ENCODE measurements at regions not wholly inside any gene's neighbourhood (a gene's known extent, or its start where the extent isn't known, plus 50 kb on each side); places are given as distances from the start of the nearest gene placed in this dataset.
"Not testable (repeated sequence)": the region's sequence is repeated elsewhere in the genome, so short reads cannot be mapped to it uniquely, and the experiment has no call there.

DNA sequence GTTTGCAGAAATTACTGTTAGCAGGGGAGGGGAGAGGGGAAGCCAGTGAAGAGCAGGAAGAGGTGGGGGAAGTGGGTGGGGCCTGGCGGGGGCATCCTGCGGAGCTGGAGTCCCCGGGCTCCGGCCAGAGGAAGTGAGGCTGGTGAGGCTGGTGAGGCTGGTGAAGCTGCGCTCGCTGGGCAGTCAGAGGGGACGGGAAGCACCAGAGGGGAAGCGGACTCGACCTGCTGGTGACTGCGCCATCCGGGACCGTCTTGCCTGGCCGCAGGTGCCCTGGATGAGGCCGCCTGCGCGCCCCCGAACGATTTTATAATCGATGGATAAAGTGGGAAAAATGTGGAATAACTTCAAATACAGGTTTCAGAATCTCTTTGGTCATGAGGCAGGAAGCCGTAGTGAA is 635.3 kb upstream of the MARCKS start:
- intact Hi-C loops (cut with DNase I) = no loop called here
- no peak for DNase-seq

DNA sequence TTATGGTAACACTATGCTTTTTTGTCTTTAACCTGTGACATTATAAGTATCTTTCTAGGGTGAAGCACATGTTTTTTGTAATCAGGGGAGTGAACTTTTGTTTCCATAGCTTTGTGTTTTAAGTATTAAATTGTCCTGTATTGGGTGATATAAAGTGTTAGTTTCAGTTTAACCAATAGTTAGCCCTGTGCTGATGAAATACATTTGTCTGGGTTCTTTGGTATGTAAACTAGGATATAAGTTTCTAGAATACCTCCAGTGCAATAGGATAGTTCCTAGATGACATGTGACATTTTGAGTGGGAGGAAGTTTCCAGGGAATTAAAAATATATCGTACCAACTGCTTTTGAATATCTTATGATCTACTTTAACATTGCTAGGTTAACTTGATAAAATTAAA is 611.0 kb upstream of the MARCKS start:
- no peak for DNase-seq
- intact Hi-C loops (cut with DNase I) = no loop called here

DNA sequence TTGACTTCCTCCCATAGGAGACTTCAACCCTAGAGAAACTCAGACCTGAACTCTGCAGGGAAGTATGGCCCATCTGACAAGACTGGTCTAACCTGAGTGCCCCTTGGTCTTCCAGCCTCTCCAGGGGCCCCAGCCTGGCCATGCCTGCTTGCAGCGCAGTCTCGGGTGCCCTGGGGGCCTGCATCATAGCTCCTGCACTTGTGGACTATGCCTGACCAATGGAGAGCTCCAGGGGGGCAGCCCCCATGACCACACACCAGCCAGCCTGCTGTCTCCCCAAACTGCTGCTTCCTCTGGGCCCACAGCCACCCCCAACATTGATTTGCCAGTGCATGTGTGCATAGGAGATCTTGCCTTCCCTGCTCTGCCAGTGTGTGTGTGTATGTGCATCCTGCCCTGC is 608.6 kb upstream of the MARCKS start:
- intact Hi-C loops (cut with DNase I) = no loop called here
- no peak for DNase-seq

DNA sequence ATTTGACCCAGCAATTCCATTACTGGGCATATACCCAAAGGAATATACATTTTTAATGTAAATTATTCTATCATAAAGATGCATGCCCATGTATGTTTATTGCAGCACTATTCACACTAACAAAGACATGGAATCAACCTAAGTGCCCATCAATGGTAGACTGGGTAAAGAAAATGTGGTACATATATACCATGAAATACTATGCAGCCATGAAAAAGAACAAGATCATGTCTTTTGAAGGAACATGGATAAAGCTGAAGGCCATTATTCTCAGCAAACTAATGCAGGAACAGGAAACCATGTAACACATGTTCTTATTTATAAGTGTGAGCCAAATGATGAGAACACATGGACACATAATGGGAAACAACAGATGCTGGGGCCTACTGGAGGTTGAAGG is 603.0 kb upstream of the MARCKS start:
- intact Hi-C loops (cut with DNase I); DNase-seq: not testable (repeated sequence)

DNA sequence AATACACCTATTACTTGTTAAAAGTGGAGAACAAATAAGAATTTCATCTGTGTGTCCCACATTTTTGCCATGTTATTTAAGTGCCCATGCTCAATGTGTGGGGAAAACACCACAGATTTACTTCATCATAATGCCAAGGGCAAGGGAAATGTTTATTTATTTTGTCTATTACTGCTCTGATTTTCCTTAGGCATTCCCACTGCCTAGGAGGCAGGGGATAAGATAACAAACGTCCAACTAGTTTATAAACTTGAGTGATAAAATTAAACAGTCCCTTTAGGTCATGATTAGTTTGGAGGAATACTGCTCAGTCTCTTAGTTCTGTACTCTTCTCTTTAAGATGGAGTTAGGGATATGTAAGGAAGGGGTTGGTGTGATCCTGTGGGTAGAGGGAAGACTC is 598.4 kb upstream of the MARCKS start:
- intact Hi-C loops (cut with DNase I) = no loop called here
- no peak for DNase-seq

DNA sequence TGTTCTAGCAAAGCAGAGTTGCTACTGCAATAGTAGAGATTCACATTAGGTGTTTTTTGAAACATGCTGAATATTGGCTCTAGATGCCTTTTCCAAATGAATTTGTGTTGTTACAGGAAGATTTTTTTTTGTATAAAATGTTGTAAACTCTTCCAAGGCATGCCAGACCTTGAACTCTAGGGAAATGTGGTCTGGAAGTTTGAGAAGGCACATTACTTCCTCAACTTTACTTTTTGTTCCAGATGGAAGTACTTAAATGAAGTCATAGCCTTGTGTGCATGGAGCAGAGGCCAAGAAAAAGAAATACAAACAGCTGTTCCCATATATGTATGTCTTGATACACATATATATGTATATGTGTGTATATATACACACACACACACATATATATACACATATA is 585.7 kb upstream of the MARCKS start:
- intact Hi-C loops (cut with DNase I) = no loop called here

DNA sequence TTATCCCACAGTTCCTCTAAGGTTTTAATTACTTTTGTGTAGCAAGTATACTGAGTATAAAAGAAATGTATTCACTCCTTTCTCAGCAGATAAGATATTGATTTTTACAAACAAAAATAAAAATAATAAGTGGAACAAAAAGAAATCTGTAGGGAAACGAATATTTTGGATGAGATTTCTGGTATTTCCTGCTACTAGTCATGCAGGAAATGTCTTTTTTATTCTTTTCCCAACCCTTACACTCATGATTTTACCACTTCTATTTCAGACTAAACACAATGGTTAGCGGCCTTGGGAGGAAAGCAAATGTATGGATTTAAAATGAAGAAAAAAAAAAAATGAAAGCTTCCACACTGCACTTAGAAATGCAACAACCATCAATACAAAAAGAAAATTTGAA is 580.5 kb upstream of the MARCKS start:
- no peak for DNase-seq
- intact Hi-C loops (cut with DNase I) = no loop called here

More for the DNA sequence above, 585.7 kb upstream of the MARCKS start:
- DNase-seq = no peak

DNA sequence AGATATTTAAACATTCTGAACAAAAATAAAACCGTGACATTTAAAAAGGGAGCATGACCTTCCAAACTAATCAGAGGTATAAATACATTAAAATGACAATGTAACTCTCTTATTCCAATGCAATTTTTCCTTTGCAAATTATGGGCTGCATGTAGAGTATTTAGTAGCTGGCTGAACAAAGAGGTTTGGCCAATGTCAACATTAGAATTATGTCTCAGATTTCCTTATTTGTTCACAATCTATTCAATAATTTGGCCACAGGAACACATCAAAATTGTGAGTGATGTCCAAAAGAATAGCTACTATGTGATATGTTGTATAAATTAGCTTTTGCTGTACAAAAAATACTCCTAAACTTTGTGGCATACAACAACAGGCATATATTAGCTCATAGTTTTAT is 580.0 kb upstream of the MARCKS start:
- intact Hi-C loops (cut with DNase I) = no loop called here
- no peak for DNase-seq

DNA sequence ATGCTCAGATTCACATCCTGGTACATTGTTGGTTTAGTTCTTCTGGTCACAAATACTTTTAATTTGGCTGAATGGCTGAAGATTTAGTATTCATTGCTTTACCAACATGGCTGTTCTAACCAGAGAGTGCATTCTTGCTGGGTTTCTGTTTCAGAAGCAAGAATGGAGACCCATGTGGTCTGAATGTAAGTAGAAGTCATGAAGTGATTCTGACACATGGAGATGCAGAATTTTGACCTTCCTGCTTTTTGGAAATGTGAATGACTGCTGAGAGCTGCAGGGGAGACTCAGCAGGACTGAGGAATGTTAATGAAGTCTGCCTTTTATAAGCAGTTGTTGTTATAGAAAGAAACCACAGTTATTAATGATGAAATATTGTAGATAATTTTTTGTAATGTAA is 576.1 kb upstream of the MARCKS start:
- DNase-seq = no peak
- intact Hi-C loops (cut with DNase I) = no loop called here

DNA sequence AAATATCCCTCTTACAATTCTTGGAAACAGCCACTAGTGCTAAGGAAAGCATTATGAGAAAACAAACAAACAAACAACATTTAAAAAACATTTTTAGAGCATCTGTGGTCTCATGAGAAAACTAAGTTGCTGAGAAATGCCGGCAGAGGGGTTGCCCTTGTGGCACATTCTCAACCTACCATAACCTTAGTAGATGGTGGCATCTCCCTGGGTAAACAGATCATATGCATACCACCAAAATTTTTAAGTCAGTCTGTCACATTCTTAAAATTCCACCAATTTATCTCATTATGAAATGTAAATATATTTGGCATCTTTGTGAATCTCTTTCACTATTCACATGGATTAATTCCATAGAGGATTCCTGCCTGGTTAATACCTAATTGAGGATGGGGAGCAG is 575.7 kb upstream of the MARCKS start:
- intact Hi-C loops (cut with DNase I) = no loop called here
- DNase-seq = no peak

DNA sequence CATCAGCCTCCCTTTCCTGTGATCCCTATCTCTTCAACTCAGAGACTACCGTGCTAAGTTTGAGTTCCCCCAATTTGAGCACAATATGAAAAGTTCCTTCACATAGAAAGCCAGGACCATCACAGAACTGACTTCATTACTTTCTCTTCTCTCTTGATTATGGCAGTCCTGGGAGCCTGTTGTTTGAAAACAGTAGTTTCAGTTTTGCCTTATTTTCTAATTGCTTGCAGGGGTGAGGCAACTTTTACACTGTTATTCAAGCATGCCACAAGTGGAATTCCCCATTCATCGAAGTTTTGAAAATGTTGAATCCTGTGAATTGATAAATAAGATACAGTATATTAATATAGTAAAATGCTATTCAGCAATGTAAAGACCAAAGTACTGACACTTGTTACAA is 569.7 kb upstream of the MARCKS start:
- intact Hi-C loops (cut with DNase I) = no loop called here
- no peak for DNase-seq

DNA sequence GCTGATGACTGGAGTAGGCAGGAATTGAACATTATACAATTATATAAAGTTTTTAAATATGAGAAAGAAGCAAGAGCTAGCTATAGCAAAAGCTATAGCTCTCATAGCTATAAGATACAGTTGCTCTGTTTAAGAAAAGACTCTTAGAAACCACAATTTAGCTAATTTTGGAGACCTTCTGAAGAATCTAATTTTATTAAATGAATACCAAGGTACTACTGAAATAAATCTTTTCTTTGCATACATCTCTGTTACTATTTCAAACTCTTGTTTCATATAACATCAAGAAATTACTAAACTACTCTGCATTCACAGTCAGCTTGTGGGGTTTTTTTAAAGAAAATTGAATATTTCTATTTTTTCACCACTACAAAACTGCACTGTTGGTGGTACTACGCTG is 568.7 kb upstream of the MARCKS start:
- intact Hi-C loops (cut with DNase I) = no loop called here
- DNase-seq = no peak

DNA sequence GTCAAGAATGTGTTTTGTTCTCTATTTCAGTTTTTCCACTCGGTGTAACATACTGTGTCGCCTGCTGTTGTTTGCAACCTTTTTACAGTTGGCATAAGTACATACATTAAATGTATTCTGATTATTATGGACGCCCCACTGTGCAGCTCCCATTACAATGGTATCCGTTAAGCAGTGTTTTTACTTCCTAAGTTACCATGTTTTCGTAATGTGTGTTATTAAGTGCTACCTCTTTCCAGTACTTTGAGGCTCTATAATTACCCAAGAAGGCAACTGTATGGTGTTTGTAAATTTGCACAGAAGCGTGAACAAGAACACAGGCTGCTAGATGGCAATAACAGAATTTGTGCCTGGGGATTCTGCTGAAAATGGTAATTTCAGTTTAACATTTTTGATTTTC is 568.0 kb upstream of the MARCKS start:
- no peak for DNase-seq
- intact Hi-C loops (cut with DNase I) = no loop called here

DNA sequence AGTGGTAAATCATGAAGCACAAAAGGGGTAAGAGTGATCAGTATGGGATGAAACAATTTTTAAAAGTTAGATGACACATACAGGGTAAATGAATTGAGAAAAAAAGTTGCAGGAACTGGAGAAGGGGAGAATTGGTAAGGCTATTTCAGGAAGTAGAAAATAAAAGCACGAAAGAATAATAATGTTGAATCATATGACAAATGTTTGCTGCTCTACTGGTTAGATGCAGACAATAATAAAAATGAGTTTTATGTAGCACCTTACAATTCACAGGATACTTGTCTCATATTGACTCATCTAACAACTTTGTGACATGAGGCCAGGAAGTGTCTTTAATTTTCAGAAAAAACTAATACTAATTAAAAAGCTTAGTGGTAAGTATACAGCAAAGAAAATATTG is 566.5 kb upstream of the MARCKS start:
- intact Hi-C loops (cut with DNase I) = no loop called here

DNA sequence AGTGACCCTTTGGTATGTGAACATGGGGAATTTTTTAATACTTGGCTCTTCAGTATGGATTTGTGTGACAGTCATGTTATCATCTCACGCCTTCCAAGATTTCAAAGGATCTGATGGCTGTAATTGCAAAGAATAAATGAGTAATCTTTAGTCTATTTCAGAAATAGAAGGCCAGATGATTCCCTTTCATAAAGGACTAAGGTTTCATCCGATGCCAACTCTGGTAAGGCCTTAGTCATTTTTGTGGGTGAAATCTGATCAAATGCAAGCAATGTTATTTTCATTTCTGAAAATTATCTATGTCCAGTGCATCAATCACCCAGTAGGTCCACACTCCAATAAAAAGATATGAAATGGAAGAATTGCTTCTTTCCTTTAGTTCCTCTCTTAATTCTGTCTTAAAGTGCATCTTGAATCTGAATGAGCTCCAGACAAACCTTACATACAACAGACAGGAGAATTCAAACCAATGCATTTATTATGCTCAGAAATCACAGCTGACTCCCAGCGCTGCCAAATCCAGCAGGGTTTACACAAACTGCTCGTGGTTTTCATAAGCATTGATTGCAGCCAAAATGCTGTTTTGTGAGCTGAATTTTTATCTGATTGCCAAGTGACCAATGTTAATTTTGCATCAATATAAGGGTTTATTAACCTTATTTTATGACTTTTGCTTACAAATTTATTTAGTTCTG is 565.2 kb upstream of the MARCKS start:
- DNase-seq = peak in 41 of 42 donors; percentile 2 to 67 (median 36)
- intact Hi-C loops (cut with DNase I) = no loop called here

More for the DNA sequence above, 566.5 kb upstream of the MARCKS start:
- DNase-seq = no peak

DNA sequence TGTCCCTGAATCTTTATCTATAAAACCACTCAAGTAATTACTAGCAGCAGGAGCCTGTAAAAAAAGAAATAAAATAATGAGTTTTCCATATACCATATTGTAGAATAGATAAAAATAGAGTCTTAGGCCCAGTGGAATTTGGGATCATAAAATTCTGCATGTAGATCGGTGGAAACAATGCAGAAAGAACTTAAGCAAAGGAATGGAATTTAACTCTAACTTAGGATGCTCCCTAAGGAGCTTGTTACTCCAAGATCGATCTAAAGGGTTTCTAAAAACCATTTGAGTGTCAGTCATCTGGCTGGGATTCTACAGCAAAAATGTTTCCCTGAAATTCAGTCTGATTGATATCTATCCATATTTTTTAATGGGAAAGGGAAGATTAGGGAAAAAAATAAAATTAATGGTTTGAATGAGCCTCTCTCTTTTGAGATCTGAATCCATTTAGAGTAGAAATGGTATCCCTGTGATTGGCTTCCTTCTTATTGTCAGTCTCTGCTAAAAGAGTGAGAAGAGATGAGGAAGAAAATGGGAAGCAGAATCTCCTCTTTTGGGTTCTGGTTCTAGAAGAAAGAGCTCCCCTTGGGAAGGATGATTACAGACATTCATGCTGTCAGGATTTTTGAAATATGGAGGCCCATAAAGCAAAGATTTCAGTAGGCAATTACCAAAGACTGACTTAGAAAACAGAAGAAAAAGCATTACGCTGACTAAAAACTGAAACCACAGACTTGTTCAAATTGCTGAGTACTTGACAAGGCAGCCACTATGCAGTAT is 564.3 kb upstream of the MARCKS start:
- no peak for DNase-seq
- intact Hi-C loops (cut with DNase I) = no loop called here

DNA sequence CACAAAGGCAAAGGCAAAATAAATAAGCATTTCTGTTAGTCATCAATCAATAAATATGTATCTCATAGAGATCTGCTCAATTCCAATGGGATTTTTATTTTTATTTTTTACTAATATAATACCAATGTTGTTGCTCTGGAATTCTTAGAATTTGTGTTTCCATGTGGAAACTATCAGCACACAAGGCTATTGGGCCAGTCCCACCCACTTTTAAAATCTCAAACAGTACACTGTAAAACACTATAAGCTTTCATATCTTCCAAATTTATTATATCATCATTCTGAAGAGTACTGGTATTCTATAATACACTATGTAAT is 563.8 kb upstream of the MARCKS start:
- intact Hi-C loops (cut with DNase I) = no loop called here
- DNase-seq = no peak

DNA sequence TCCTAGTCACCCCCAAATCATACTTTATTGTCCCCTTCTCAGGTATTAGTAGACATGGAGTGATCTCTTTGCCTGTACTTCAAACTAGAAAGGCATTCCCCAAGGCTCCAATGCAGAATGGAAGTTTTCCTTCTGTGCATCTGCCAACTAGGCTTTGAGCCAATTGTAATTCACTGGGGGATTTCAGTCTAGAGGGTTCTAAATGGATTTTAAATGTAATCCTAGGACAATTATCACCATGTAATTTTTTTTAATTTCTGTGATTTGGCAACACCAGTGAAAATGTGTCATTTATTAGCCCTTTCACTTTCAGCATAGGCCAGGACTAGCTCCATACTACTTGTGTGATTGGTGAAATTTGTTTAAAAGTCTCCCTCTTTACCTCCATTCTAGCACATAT is 557.6 kb upstream of the MARCKS start:
- no peak for DNase-seq
- intact Hi-C loops (cut with DNase I) = no loop called here

DNA sequence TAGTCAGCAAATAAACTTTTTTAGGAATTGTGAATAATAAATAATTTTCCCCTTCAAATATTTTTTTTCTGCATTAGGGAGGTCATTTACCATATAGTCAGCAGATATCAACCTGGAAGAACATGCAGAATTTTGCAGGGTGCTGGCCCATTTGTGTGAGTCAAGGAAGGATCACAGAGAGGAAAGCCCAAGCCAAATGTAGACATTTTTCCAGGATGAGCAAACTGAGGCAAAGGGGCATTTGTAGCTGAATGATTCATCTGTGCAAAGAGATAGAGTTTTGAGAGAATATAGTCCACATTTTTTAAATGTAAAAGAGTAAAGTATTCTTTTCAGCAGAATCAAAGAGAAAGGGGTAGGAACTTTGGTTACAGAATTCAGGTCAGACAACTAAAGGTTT is 555.5 kb upstream of the MARCKS start:
- DNase-seq = no peak
- intact Hi-C loops (cut with DNase I) = no loop called here

DNA sequence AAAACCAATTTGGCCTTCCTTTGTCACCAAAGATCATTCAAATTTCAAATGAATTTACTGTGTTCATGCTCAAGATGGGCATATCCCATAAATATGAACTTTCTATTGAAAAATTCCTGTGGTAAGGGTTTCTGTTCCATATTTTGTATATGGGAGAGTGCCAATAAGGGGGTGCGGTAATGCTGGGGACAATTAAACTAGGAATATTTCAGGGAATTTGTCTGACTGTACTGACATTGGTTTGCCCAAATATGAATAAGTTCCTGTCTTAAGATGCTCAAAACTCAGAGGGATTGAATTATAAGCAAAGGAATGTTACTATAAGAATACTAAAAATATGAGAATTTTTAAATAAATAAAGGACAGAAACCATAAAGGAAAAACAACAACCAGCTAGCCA is 553.0 kb upstream of the MARCKS start:
- no peak for DNase-seq
- intact Hi-C loops (cut with DNase I) = no loop called here

DNA sequence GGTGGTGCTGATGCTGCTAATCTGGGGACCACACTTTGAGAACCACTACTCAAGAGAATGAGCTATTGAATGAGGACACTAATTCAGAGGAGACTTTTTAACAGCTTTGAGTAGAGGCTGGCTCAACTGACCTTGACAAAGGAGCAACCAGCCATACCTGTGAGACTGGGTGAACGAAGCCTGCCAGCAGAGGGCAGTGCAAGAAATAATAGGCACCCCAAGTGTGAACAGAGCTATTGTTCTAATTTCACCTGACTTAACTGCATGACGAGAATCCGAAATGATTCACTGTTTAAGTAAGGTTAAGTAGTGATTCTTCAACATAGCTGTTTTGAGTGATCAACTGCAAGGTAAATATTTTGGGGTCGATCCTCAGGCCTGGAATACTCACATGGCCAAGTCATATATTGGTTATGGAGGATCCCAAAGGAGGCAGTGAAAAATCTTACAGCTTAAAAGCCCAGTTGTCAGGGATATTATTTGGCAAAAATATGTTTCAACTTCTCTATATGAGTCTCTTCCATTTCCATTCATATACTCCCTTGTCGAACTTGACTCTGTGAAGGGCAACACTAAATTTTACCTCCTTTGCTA is 550.5 kb upstream of the MARCKS start:
- intact Hi-C loops (cut with DNase I) = no loop called here
- DNase-seq = peak in 39 of 42 donors; percentile 15 to 83 (median 58)
